Liver (tissue), 8 donors: ENCODE measurements at regions not wholly inside any gene's neighbourhood (a gene's known extent, or its start where the extent isn't known, plus 50 kb on each side); places are given as distances from the start of the nearest gene placed in this dataset.

Experiments used
- DNase-seq: peaks from one replicate; pipeline ENCODE4 v3.0.0-alpha.2; 2017; ENCODE audit warnings: low spot score
- H3K27ac ChIP-seq, 2 donors: one replicate each; pipeline ENCODE4 v1.7.0; 2013; ENCODE audit warnings: inconsistent platforms in 2 of 2, low read length in 2 of 2, control low read depth in 1 of 2, low read depth in 1 of 2, mild to moderate bottlenecking in 1 of 2
- H3K27me3 ChIP-seq, 4 donors: one replicate each; pipeline versions ENCODE4 v1.6.1 to v1.7.0; 2013; ENCODE audit warnings: low read length in 3 of 4, inconsistent platforms in 1 of 4, mild to moderate bottlenecking in 1 of 4, moderate library complexity in 1 of 4; ENCODE audit not compliant: control insufficient read depth in 4 of 4, insufficient read depth in 4 of 4
- H3K36me3 ChIP-seq, 4 donors: one replicate each; pipeline versions ENCODE4 v1.6.1 to v1.7.0; 2013; ENCODE audit warnings: low read length in 3 of 4, mild to moderate bottlenecking in 3 of 4, low read depth in 1 of 4, moderate library complexity in 1 of 4; ENCODE audit not compliant: control insufficient read depth in 4 of 4, insufficient read depth in 3 of 4
- H3K4me1 ChIP-seq, 4 donors: one replicate each; pipeline versions ENCODE4 v1.6.1 to v1.7.0; 2013; ENCODE audit warnings: low read length in 3 of 4, mild to moderate bottlenecking in 3 of 4, moderate library complexity in 1 of 4; ENCODE audit not compliant: control insufficient read depth in 4 of 4, insufficient read depth in 4 of 4
- H3K4me3 ChIP-seq, 3 donors: one replicate each; pipeline versions ENCODE4 v1.6.1 to v1.7.0; 2013; ENCODE audit warnings: low read length in 3 of 3, control low read depth in 1 of 3, low read depth in 1 of 3, mild to moderate bottlenecking in 1 of 3
- H3K9ac ChIP-seq, 2 donors: one replicate each; pipeline ENCODE4 v1.7.0; 2013; ENCODE audit warnings: low read length in 2 of 2, mild to moderate bottlenecking in 2 of 2, moderate library complexity in 2 of 2, control low read depth in 1 of 2, low read depth in 1 of 2
- H3K9me3 ChIP-seq, 4 donors: one replicate each; pipeline versions ENCODE4 v1.6.1 to v1.7.0; 2013; ENCODE audit warnings: low read length in 3 of 4; ENCODE audit not compliant: control insufficient read depth in 4 of 4
- EGR1 ChIP-seq, 2 donors: IDR thresholded peaks; 2 replicates each; pipeline ENCODE4 v1.6.1; 2016 to 2018; ENCODE audit warnings: antibody characterized with exemption in 2 of 2, low read depth in 2 of 2
- FOXA1 ChIP-seq: IDR thresholded peaks from 2 replicates; pipeline ENCODE4 v1.6.1; 2016; ENCODE audit warnings: antibody characterized with exemption
- FOXA2 ChIP-seq: IDR thresholded peaks from 2 replicates; pipeline ENCODE4 v1.6.1; 2016; ENCODE audit warnings: antibody characterized with exemption
- GABPA ChIP-seq, 2 donors: IDR thresholded peaks in 1 of 2; conservative IDR thresholded peaks in 1 of 2; 2 replicates each; pipeline ENCODE4 v1.6.1; 2016; ENCODE audit warnings: antibody characterized with exemption in 2 of 2, mild to moderate bottlenecking in 1 of 2, moderate library complexity in 1 of 2
- HNF4A ChIP-seq, 2 donors: conservative IDR thresholded peaks; 2 replicates each; pipeline ENCODE4 v1.6.1; 2016; ENCODE audit warnings: antibody characterized with exemption in 2 of 2, mild to moderate bottlenecking in 2 of 2
- JUND ChIP-seq, 2 donors: IDR thresholded peaks; 2 replicates each; pipeline ENCODE4 v1.6.1; 2016; ENCODE audit warnings: antibody characterized with exemption in 2 of 2
- SP1 ChIP-seq: IDR thresholded peaks from 2 replicates; pipeline ENCODE4 v1.6.1; 2018; ENCODE audit warnings: antibody characterized with exemption, mild to moderate bottlenecking
- ZBTB33 ChIP-seq: IDR thresholded peaks from 2 replicates; pipeline ENCODE4 v1.6.1; 2016; ENCODE audit warnings: antibody characterized with exemption
- WGBS: extraction: QIAGEN DNeasy Blood & Tissue Kit; methylation state at CpG from one replicate; pipeline ENCODE4 v1.1.7; 2013; 5-methylcytosine and 5-hydroxymethylcytosine counted together
- TF ChIP-seq, protein P1 (sequence below): IDR thresholded peaks from 2 replicates; pipeline ENCODE4 v1.6.1; 2016; ENCODE audit warnings: antibody characterized with exemption, mild to moderate bottlenecking
- TF ChIP-seq, protein P2 (sequence below): fragments of 150-350 bp; IDR thresholded peaks from 2 replicates; pipeline ENCODE4 v1.5.1; 2017; ENCODE audit warnings: improper control_type of control experiment, low read depth, low read length; ENCODE audit not compliant: missing input control
- donor health status: healthy.
- donor health status: healthy.
- donor health status: healthy.
- donor health status: healthy.
- donor health status: healthy.

DNA sequence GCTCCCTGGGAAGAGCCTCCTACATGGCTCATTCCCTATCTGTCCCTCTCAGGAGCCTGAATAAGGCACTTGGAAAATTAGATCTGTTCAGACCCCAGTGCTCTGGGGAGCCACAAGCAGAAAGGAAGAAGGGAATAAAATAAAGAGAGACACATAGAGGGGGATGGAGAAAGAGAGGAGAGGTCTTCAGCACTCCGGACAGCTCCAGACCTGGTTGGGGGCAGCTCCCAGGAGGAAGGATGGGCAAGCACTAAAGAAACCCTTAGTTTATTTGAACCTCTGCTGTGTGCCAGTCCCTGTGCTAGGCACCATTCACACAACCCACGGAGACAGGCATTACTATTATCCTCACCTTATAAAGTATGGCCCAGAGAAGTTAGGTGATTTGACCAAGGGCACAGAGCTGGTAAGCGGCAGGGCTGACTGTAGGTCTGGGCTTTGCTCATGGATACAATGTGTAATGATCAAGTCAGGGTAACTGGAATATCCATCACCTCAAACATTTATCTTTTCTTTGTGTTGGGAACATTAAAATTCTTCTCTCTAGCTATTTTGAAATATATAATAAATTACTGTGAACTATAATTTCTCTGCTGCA is 53.7 kb upstream of the LRRC32 start:
- no peak overlapping the region for H3K27ac ChIP-seq
- DNase-seq, result no peak
- H3K27me3 ChIP-seq, result no peaks in the 10 kb centered on the region
- H3K4me3 ChIP-seq, result no peak overlapping the region
- H3K9ac ChIP-seq, result no peak overlapping the region
- no peaks in the 10 kb centered on the region for H3K9me3 ChIP-seq
- H3K4me1 ChIP-seq, result peaks cover 0 to 10% (median 7%) of the 10 kb centered on the region in 4 donors
- WGBS, result 66% methylated on average over 3 of the region's 3 CpGs
- TF ChIP-seq, protein P1, sequence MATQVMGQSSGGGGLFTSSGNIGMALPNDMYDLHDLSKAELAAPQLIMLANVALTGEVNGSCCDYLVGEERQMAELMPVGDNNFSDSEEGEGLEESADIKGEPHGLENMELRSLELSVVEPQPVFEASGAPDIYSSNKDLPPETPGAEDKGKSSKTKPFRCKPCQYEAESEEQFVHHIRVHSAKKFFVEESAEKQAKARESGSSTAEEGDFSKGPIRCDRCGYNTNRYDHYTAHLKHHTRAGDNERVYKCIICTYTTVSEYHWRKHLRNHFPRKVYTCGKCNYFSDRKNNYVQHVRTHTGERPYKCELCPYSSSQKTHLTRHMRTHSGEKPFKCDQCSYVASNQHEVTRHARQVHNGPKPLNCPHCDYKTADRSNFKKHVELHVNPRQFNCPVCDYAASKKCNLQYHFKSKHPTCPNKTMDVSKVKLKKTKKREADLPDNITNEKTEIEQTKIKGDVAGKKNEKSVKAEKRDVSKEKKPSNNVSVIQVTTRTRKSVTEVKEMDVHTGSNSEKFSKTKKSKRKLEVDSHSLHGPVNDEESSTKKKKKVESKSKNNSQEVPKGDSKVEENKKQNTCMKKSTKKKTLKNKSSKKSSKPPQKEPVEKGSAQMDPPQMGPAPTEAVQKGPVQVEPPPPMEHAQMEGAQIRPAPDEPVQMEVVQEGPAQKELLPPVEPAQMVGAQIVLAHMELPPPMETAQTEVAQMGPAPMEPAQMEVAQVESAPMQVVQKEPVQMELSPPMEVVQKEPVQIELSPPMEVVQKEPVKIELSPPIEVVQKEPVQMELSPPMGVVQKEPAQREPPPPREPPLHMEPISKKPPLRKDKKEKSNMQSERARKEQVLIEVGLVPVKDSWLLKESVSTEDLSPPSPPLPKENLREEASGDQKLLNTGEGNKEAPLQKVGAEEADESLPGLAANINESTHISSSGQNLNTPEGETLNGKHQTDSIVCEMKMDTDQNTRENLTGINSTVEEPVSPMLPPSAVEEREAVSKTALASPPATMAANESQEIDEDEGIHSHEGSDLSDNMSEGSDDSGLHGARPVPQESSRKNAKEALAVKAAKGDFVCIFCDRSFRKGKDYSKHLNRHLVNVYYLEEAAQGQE, result peak; percentile 95
- TF ChIP-seq FOXA1 (no peak), HNF4A (conservative IDR thresholded peaks at IDR 0.05) (no peak)
- no peaks in the 10 kb centered on the region for H3K36me3 ChIP-seq

GRCh38 chr11:76728227-76728626 is 54.9 kb upstream of the TSKU start:
- H3K4me3 ChIP-seq, result no peak overlapping the region
- TF ChIP-seq FOXA1 (no peak), JUND (IDR thresholded peaks at IDR 0.05) (no peak)
- WGBS, result 92% methylated on average over 1 of the region's 1 CpG
- H3K9me3 ChIP-seq, result no peaks in the 10 kb centered on the region
- no peak overlapping the region for H3K9ac ChIP-seq
- no peak overlapping the region for H3K27ac ChIP-seq
- no peaks in the 10 kb centered on the region for H3K27me3 ChIP-seq
- no peak for DNase-seq
- H3K36me3 ChIP-seq, result no peaks in the 10 kb centered on the region
- H3K4me1 ChIP-seq, result peaks cover 0 to 12% (median 9%) of the 10 kb centered on the region in 4 donors

DNA sequence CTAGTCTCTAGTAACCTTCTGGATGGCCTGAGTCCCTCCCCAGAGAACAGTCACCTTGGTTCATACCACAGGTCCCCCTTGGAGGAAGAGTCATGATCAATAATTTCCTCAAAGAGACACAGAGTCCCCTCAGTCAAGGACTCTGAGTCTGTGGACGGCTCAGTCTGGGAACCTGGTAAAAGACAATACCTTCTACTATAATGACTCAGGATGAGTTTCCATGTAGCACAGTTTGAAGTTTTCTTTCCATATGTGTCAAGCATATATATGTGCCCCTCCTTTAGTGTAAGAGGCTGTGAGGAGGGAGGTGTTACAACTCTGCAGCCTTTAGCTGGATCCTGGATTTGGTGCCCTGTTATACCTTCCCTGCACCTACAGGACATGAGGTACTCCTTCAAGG is 54.4 kb upstream of the TSKU start:
- 93% methylated on average over 1 of the region's 1 CpG for WGBS
- no peak overlapping the region for H3K4me3 ChIP-seq
- TF ChIP-seq ZBTB33 (no peak), HNF4A (conservative IDR thresholded peaks at IDR 0.05) (no peak), GABPA (IDR thresholded peaks at IDR 0.05 in 1 of 2, conservative IDR thresholded peaks at IDR 0.05 in 1 of 2) (no peak), JUND (IDR thresholded peaks at IDR 0.05) (no peak), FOXA2 (no peak), SP1 (no peak), EGR1 (IDR thresholded peaks at IDR 0.05; ENCODE audit: low read depth in 2 of 2) (no peak)
- TF ChIP-seq, protein P2, sequence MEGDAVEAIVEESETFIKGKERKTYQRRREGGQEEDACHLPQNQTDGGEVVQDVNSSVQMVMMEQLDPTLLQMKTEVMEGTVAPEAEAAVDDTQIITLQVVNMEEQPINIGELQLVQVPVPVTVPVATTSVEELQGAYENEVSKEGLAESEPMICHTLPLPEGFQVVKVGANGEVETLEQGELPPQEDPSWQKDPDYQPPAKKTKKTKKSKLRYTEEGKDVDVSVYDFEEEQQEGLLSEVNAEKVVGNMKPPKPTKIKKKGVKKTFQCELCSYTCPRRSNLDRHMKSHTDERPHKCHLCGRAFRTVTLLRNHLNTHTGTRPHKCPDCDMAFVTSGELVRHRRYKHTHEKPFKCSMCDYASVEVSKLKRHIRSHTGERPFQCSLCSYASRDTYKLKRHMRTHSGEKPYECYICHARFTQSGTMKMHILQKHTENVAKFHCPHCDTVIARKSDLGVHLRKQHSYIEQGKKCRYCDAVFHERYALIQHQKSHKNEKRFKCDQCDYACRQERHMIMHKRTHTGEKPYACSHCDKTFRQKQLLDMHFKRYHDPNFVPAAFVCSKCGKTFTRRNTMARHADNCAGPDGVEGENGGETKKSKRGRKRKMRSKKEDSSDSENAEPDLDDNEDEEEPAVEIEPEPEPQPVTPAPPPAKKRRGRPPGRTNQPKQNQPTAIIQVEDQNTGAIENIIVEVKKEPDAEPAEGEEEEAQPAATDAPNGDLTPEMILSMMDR, result no peak
- no peaks in the 10 kb centered on the region for H3K27me3 ChIP-seq
- no peak overlapping the region for H3K27ac ChIP-seq
- peaks cover 0 to 12% (median 9%) of the 10 kb centered on the region in 4 donors for H3K4me1 ChIP-seq
- no peaks in the 10 kb centered on the region for H3K36me3 ChIP-seq
- H3K9me3 ChIP-seq, result no peaks in the 10 kb centered on the region
- DNase-seq, result no peak
- no peak overlapping the region for H3K9ac ChIP-seq
